ENCODE measurements at regions not wholly inside any gene's neighbourhood (a gene's known extent, or its start where the extent isn't known, plus 50 kb on each side); places are given as distances from the start of the nearest gene placed in this dataset.

DNA sequence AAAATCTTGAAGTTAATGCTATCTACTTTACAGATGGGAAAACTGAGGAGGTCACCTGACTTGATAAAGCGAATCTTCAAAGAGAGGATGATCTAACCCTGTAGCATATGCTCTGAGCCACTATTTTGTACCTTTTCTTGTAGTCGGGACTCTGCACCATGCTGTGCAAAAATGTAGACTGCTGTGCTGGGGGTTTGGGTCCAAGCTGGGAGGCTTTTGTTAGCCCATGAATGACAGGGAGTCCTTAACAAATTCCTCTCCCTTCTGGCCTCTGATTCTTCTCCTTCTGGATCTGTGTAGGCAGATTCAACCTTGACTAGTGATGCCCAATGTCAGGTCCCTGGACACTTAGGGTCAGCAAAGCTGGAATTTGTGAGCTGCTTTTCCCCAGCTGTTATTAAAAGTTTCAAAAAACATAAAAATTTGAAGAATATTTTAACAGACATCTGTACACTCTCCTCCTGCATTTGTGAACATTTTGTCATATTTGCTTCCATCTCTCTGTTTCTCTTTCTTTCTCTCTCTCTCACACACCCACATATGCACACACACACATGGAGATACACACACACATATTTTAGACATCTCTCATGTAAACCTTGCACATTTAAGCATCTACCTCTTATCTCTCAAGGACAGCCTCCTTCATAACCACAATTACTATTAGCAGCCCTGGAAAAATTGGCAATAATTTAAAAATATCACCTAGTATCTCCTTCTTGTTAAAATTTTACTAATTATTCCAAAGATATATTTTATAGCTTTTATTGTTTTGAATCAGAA lies 335.0 kb upstream of the TRIB2 start:
- no peak for DNase-seq (ENCODE audit: low read depth)
- TF ChIP-seq CTCF (conservative IDR thresholded peaks at IDR 0.05; ENCODE audit: low read depth, low read length) = no peak
- no peak overlapping the region for H3K4me3 ChIP-seq (ENCODE audit: low read depth, low read length)

- H3K4me3 ChIP-seq (ENCODE audit: low read depth, low read length) = no peak overlapping the region
- TF ChIP-seq CTCF (conservative IDR thresholded peaks at IDR 0.05; ENCODE audit: low read depth, low read length) = no peak
- no peak for DNase-seq (ENCODE audit: low read depth)
These were observed 334.4 kb upstream of the TRIB2 start for GRCh38 chr2:12382366-12382765.

GRCh38 chr2:12389344-12390045 lies 327.2 kb upstream of the TRIB2 start:
- no peak for DNase-seq (ENCODE audit: low read depth)
- H3K4me3 ChIP-seq (ENCODE audit: low read depth, low read length) = no peak overlapping the region
- TF ChIP-seq CTCF (conservative IDR thresholded peaks at IDR 0.05; ENCODE audit: low read depth, low read length) = no peak

DNA sequence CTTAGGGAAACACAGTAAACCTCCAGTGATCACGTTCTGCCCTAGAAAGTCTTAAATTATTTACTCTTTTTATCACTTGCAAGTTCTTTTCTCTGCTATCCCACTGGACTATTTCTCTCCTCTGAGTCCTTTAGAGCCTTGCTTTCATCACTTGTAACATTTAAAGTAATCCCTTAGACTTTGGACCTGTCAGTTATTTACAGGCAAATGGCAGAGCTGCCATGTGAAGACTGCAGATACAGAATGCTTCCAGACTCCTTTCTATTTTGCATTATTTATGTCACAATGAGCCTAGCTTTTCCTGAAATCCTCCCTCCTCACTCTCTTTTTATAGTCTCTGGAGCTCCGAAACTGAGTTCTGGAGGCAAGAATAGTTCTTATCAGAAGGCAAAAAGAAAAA lies 325.6 kb upstream of the TRIB2 start:
- no peak for DNase-seq (ENCODE audit: low read depth)
- no peak overlapping the region for H3K4me3 ChIP-seq (ENCODE audit: low read depth, low read length)
- no peak for TF ChIP-seq CTCF (conservative IDR thresholded peaks at IDR 0.05; ENCODE audit: low read depth, low read length)

- TF ChIP-seq CTCF (conservative IDR thresholded peaks at IDR 0.05; ENCODE audit: low read depth, low read length) = no peak
- H3K4me3 ChIP-seq (ENCODE audit: low read depth, low read length) = no peak overlapping the region
- DNase-seq (ENCODE audit: low read depth) = no peak
These were observed 320.0 kb upstream of the TRIB2 start for GRCh38 chr2:12396699-12397098.

DNA sequence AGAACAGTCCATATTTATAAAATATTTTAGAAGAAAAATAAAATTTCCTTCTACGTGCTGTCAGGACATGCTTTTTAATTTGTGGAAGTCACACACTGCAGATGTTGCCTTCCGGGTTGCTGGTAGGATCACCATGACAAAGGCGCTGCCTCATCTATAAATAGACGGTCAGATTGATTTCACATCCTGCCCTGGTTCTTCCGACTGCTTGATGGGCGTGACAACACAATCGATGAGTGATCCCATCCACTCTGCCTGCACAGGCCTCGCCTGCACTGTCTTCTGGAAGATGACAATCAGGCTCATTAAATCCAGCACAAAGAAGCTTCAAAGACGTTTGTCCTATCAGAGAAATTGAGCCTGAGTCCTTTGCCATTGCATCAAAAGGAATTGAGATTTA lies 318.9 kb upstream of the TRIB2 start:
- DNase-seq (ENCODE audit: low read depth) = no peak
- no peak for TF ChIP-seq CTCF (conservative IDR thresholded peaks at IDR 0.05; ENCODE audit: low read depth, low read length)
- no peak overlapping the region for H3K4me3 ChIP-seq (ENCODE audit: low read depth, low read length)

Measured in epithelial cell of proximal tubule (primary cell).